ENCODE measurements at regions not wholly inside any gene's neighbourhood (a gene's known extent, or its start where the extent isn't known, plus 50 kb on each side); places are given as distances from the start of the nearest gene placed in this dataset.

GRCh38 chr2:150853263-150853662 lies 365.8 kb upstream of the RND3 start:
- Mint-ChIP-seq H3K27me3 (ENCODE audit: low read depth) (no peaks in the 10 kb centered on the region), H3K4me1 (ENCODE audit: low read depth) (no peaks in the 10 kb centered on the region), H3K36me3 (ENCODE audit: low read depth) (no peaks in the 10 kb centered on the region)

GRCh38 chr2:150850641-150851040 lies 363.2 kb upstream of the RND3 start:
- no peaks in the 10 kb centered on the region for H3K27me3 Mint-ChIP-seq (ENCODE audit: low read depth)
- DNase-seq (ENCODE audit: low spot score), result no peak
- H3K9me3 Mint-ChIP-seq, result no peaks in the 10 kb centered on the region
- no peak overlapping the region for H3K4me3 Mint-ChIP-seq (ENCODE audit: low read depth)
- H3K36me3 Mint-ChIP-seq (ENCODE audit: low read depth), result no peaks in the 10 kb centered on the region
- no peaks in the 10 kb centered on the region for H3K4me1 Mint-ChIP-seq (ENCODE audit: low read depth)
- intact Hi-C loops (cut with micrococcal nuclease), result no loop called here
- no peak overlapping the region for H3K27ac Mint-ChIP-seq

More at GRCh38 chr2:150853263-150853662, 365.8 kb upstream of the RND3 start:
- Mint-ChIP-seq H3K4me3 (ENCODE audit: low read depth) (no peak overlapping the region), H3K27ac (no peak overlapping the region), H3K9me3 (no peaks in the 10 kb centered on the region)
- intact Hi-C loops (cut with micrococcal nuclease), result no loop called here
- no peak for DNase-seq (ENCODE audit: low spot score)

- no peak for DNase-seq (ENCODE audit: low spot score)
- Mint-ChIP-seq H3K27me3 (ENCODE audit: low read depth) (no peaks in the 10 kb centered on the region), H3K4me3 (ENCODE audit: low read depth) (no peak overlapping the region), H3K27ac (no peak overlapping the region), H3K36me3 (ENCODE audit: low read depth) (no peaks in the 10 kb centered on the region), H3K9me3 (no peaks in the 10 kb centered on the region), H3K4me1 (ENCODE audit: low read depth) (no peaks in the 10 kb centered on the region)
- intact Hi-C loops (cut with micrococcal nuclease), result no loop called here
Observed at GRCh38 chr2:150847578-150847977, 360.1 kb upstream of the RND3 start.

- Mint-ChIP-seq H3K9me3 (no peaks in the 10 kb centered on the region), H3K4me1 (ENCODE audit: low read depth) (no peaks in the 10 kb centered on the region)
Observed at GRCh38 chr2:150846691-150847090, 359.2 kb upstream of the RND3 start.

GRCh38 chr2:150832686-150833085 lies 345.2 kb upstream of the RND3 start:
- H3K27me3 Mint-ChIP-seq (ENCODE audit: low read depth), result no peaks in the 10 kb centered on the region
- no peak overlapping the region for H3K4me3 Mint-ChIP-seq (ENCODE audit: low read depth)
- no peaks in the 10 kb centered on the region for H3K4me1 Mint-ChIP-seq (ENCODE audit: low read depth)
- no peaks in the 10 kb centered on the region for H3K36me3 Mint-ChIP-seq (ENCODE audit: low read depth)
- no peaks in the 10 kb centered on the region for H3K9me3 Mint-ChIP-seq
- intact Hi-C loops (cut with micrococcal nuclease), result no loop called here
- no peak overlapping the region for H3K27ac Mint-ChIP-seq
- DNase-seq (ENCODE audit: low spot score), result no peak

More at GRCh38 chr2:150846691-150847090, 359.2 kb upstream of the RND3 start:
- Mint-ChIP-seq H3K36me3 (ENCODE audit: low read depth) (no peaks in the 10 kb centered on the region), H3K4me3 (ENCODE audit: low read depth) (no peak overlapping the region), H3K27me3 (ENCODE audit: low read depth) (no peaks in the 10 kb centered on the region), H3K27ac (no peak overlapping the region)
- intact Hi-C loops (cut with micrococcal nuclease), result no loop called here
- DNase-seq (ENCODE audit: low spot score), result no peak

GRCh38 chr2:150824118-150824517 lies 336.7 kb upstream of the RND3 start:
- Mint-ChIP-seq H3K27me3 (ENCODE audit: low read depth) (no peaks in the 10 kb centered on the region), H3K4me3 (ENCODE audit: low read depth) (no peak overlapping the region), H3K9me3 (no peaks in the 10 kb centered on the region), H3K4me1 (ENCODE audit: low read depth) (no peaks in the 10 kb centered on the region), H3K36me3 (ENCODE audit: low read depth) (no peaks in the 10 kb centered on the region), H3K27ac (no peak overlapping the region)
- intact Hi-C loops (cut with micrococcal nuclease), result no loop called here
- DNase-seq (ENCODE audit: low spot score), result no peak

- intact Hi-C loops (cut with micrococcal nuclease), result no loop called here
- H3K36me3 Mint-ChIP-seq (ENCODE audit: low read depth), result no peaks in the 10 kb centered on the region
- no peak overlapping the region for H3K4me3 Mint-ChIP-seq (ENCODE audit: low read depth)
- H3K9me3 Mint-ChIP-seq, result no peaks in the 10 kb centered on the region
- H3K27ac Mint-ChIP-seq, result no peak overlapping the region
- no peaks in the 10 kb centered on the region for H3K4me1 Mint-ChIP-seq (ENCODE audit: low read depth)
- no peak for DNase-seq (ENCODE audit: low spot score)
- H3K27me3 Mint-ChIP-seq (ENCODE audit: low read depth), result no peaks in the 10 kb centered on the region
Observed at GRCh38 chr2:150817422-150817821, 330.0 kb upstream of the RND3 start.

- no peak overlapping the region for H3K27ac Mint-ChIP-seq
- no peaks in the 10 kb centered on the region for H3K4me1 Mint-ChIP-seq (ENCODE audit: low read depth)
- no peak for DNase-seq (ENCODE audit: low spot score)
- H3K9me3 Mint-ChIP-seq, result no peaks in the 10 kb centered on the region
- no peaks in the 10 kb centered on the region for H3K27me3 Mint-ChIP-seq (ENCODE audit: low read depth)
- H3K4me3 Mint-ChIP-seq (ENCODE audit: low read depth), result no peak overlapping the region
- no peaks in the 10 kb centered on the region for H3K36me3 Mint-ChIP-seq (ENCODE audit: low read depth)
- intact Hi-C loops (cut with micrococcal nuclease), result no loop called here
Observed at GRCh38 chr2:150812664-150813367, 325.3 kb upstream of the RND3 start.

GRCh38 chr2:150812066-150812465 lies 324.6 kb upstream of the RND3 start:
- H3K4me1 Mint-ChIP-seq (ENCODE audit: low read depth), result no peaks in the 10 kb centered on the region
- no peak overlapping the region for H3K27ac Mint-ChIP-seq
- H3K36me3 Mint-ChIP-seq (ENCODE audit: low read depth), result no peaks in the 10 kb centered on the region

GRCh38 chr2:150811259-150811855 lies 323.9 kb upstream of the RND3 start:
- Mint-ChIP-seq H3K27ac (no peak overlapping the region), H3K4me3 (ENCODE audit: low read depth) (no peak overlapping the region), H3K4me1 (ENCODE audit: low read depth) (no peaks in the 10 kb centered on the region), H3K36me3 (ENCODE audit: low read depth) (no peaks in the 10 kb centered on the region), H3K9me3 (no peaks in the 10 kb centered on the region), H3K27me3 (ENCODE audit: low read depth) (no peaks in the 10 kb centered on the region)
- no peak for DNase-seq (ENCODE audit: low spot score)
- intact Hi-C loops (cut with micrococcal nuclease), result no loop called here

More at GRCh38 chr2:150812066-150812465, 324.6 kb upstream of the RND3 start:
- intact Hi-C loops (cut with micrococcal nuclease), result no loop called here
- Mint-ChIP-seq H3K4me3 (ENCODE audit: low read depth) (no peak overlapping the region), H3K27me3 (ENCODE audit: low read depth) (no peaks in the 10 kb centered on the region), H3K9me3 (no peaks in the 10 kb centered on the region)
- no peak for DNase-seq (ENCODE audit: low spot score)

GRCh38 chr2:150809103-150809502 lies 321.6 kb upstream of the RND3 start:
- H3K9me3 Mint-ChIP-seq, result no peaks in the 10 kb centered on the region
- H3K4me1 Mint-ChIP-seq (ENCODE audit: low read depth), result no peaks in the 10 kb centered on the region
- no peaks in the 10 kb centered on the region for H3K36me3 Mint-ChIP-seq (ENCODE audit: low read depth)
- no peaks in the 10 kb centered on the region for H3K27me3 Mint-ChIP-seq (ENCODE audit: low read depth)
- no peak for DNase-seq (ENCODE audit: low spot score)
- no peak overlapping the region for H3K27ac Mint-ChIP-seq
- intact Hi-C loops (cut with micrococcal nuclease), result no loop called here
- H3K4me3 Mint-ChIP-seq (ENCODE audit: low read depth), result no peak overlapping the region

- intact Hi-C loops (cut with micrococcal nuclease), result no loop called here
- Mint-ChIP-seq H3K4me1 (ENCODE audit: low read depth) (no peaks in the 10 kb centered on the region), H3K36me3 (ENCODE audit: low read depth) (no peaks in the 10 kb centered on the region), H3K4me3 (ENCODE audit: low read depth) (no peak overlapping the region), H3K27me3 (ENCODE audit: low read depth) (no peaks in the 10 kb centered on the region), H3K9me3 (no peaks in the 10 kb centered on the region), H3K27ac (no peak overlapping the region)
- no peak for DNase-seq (ENCODE audit: low spot score)
Observed at GRCh38 chr2:150806336-150806735, 318.9 kb upstream of the RND3 start.

- H3K27ac Mint-ChIP-seq, result no peak overlapping the region
- intact Hi-C loops (cut with micrococcal nuclease), result no loop called here
- no peaks in the 10 kb centered on the region for H3K36me3 Mint-ChIP-seq (ENCODE audit: low read depth)
- no peaks in the 10 kb centered on the region for H3K27me3 Mint-ChIP-seq (ENCODE audit: low read depth)
- H3K4me1 Mint-ChIP-seq (ENCODE audit: low read depth), result no peaks in the 10 kb centered on the region
- H3K4me3 Mint-ChIP-seq (ENCODE audit: low read depth), result no peak overlapping the region
- no peak for DNase-seq (ENCODE audit: low spot score)
- H3K9me3 Mint-ChIP-seq, result no peaks in the 10 kb centered on the region
Observed at GRCh38 chr2:150803689-150804398, 316.4 kb upstream of the RND3 start.
